ENCODE measurements at regions not wholly inside any gene's neighbourhood (a gene's known extent, or its start where the extent isn't known, plus 50 kb on each side); places are given as distances from the start of the nearest gene placed in this dataset.
"Not testable (repeated sequence)": the region's sequence is repeated elsewhere in the genome, so short reads cannot be mapped to it uniquely, and the experiment has no call there.

DNA sequence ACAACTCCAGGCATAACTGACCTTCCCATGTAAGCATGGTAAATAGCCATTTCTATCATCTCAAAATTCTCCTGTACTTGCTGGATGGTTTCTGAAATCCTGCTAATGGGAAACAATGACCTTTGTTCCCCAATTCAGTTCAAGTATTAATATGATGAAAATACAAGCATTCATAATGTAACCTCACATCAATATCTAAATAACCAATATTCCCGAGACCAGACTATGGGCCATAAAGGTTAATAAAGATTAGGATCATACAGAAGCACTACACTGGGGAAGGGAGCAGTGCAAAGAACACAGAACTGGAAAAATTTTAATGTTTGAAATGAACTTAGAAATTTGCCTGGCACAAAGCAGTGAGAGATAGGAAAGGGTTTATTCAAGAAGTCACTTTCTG lies 151.3 kb upstream of the SETMAR start:
- no peak overlapping the region for H3K4me3 ChIP-seq (ENCODE audit: low read depth, low read length)
- DNase-seq (ENCODE audit: low read depth) = no peak
- TF ChIP-seq, protein P1, sequence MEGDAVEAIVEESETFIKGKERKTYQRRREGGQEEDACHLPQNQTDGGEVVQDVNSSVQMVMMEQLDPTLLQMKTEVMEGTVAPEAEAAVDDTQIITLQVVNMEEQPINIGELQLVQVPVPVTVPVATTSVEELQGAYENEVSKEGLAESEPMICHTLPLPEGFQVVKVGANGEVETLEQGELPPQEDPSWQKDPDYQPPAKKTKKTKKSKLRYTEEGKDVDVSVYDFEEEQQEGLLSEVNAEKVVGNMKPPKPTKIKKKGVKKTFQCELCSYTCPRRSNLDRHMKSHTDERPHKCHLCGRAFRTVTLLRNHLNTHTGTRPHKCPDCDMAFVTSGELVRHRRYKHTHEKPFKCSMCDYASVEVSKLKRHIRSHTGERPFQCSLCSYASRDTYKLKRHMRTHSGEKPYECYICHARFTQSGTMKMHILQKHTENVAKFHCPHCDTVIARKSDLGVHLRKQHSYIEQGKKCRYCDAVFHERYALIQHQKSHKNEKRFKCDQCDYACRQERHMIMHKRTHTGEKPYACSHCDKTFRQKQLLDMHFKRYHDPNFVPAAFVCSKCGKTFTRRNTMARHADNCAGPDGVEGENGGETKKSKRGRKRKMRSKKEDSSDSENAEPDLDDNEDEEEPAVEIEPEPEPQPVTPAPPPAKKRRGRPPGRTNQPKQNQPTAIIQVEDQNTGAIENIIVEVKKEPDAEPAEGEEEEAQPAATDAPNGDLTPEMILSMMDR (IDR thresholded peaks at IDR 0.05; ENCODE audit: control insufficient read depth, extremely low read depth, insufficient read depth) = no peak

DNA sequence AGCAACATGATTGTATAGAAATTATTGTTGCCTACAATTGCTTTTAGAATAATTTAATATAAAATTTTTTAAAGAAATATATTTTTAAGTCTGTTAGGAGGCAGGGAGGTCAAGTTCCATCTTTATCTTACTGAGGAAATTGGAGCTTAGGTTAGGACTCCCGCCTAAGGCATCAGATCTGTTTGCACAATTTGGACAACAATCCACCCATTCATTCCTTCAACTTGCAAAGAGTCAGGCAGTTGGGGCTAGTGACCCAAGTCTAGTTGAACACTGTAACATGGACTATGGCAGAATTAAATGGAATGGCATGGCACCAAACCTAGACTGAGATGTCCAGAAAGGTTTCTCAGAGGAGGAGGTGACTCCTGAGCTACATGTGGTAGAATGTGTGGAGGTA lies 149.4 kb upstream of the SETMAR start:
- no peak overlapping the region for H3K4me3 ChIP-seq (ENCODE audit: low read depth, low read length)
- TF ChIP-seq, protein P1 (IDR thresholded peaks at IDR 0.05; ENCODE audit: control insufficient read depth, extremely low read depth, insufficient read depth) = no peak
- DNase-seq (ENCODE audit: low read depth) = no peak

DNA sequence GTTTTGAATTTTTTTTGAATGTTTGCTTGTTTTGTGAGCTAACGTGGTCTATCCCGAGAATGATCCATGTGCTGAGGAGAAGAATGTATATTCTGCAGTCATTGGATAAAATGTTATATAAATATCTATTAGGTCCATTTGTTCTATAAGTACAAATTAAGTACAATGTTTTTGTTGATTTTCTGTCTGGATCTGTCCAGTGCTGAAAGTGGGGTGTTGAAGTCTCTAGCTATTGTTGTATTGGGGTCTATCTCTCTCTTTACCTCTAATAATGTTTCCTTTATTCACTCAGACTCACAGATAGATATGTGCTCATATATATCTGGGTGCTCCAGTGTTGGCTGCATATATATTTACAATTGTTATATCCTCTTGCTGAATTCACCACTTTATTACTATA lies 144.8 kb upstream of the SETMAR start:
- H3K4me3 ChIP-seq (ENCODE audit: low read depth, low read length) = no peak overlapping the region
- TF ChIP-seq, protein P1 (IDR thresholded peaks at IDR 0.05; ENCODE audit: control insufficient read depth, extremely low read depth, insufficient read depth) = no peak
- no peak for DNase-seq (ENCODE audit: low read depth)

DNA sequence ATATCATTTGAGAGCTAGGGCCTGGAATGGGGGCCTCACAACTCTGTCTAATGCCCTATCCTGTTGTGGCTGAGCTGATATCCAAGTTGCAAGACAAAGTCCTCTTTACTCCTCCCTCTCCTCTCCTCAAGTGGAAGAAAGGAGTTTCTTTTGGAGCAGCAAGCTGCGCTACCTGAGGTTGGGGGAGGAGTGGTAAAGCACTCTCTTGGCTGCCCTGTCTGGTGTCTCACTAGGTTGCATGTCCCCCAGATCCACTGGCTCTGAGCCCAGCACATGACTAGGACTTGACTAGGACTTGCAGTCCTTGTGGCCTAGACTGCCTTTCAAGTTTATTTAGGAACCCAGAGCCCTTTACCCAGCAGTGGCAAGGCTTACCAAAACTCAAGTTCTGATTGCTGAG lies 141.1 kb upstream of the SETMAR start:
- TF ChIP-seq, protein P1 (IDR thresholded peaks at IDR 0.05; ENCODE audit: control insufficient read depth, extremely low read depth, insufficient read depth) = no peak
- DNase-seq (ENCODE audit: low read depth) = no peak

DNA sequence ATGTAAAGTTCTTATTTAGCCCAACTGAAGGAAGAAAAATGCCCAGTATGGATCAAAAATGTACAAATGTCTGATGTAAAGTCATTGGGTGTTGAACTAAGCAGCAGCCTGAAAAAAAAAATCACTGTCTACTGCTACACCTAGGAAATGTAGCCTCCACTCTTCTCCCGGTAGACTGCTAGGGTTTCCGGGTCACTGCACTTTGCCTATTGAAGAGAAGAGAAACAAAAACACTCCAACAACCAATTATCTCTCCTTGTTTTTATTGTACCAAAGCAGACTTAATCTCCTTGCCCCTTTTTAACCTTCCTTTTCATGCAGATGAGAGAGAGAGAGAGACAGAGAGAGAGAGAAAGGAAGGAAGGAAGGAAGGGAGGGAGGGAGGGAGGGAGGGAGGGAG lies 140.2 kb upstream of the SETMAR start:
- DNase-seq (ENCODE audit: low read depth) = no peak
- TF ChIP-seq, protein P1 (IDR thresholded peaks at IDR 0.05; ENCODE audit: control insufficient read depth, extremely low read depth, insufficient read depth) = no peak
- no peak overlapping the region for H3K4me3 ChIP-seq (ENCODE audit: low read depth, low read length)

More for the DNA sequence above, 141.1 kb upstream of the SETMAR start:
- H3K4me3 ChIP-seq (ENCODE audit: low read depth, low read length) = no peak overlapping the region

DNA sequence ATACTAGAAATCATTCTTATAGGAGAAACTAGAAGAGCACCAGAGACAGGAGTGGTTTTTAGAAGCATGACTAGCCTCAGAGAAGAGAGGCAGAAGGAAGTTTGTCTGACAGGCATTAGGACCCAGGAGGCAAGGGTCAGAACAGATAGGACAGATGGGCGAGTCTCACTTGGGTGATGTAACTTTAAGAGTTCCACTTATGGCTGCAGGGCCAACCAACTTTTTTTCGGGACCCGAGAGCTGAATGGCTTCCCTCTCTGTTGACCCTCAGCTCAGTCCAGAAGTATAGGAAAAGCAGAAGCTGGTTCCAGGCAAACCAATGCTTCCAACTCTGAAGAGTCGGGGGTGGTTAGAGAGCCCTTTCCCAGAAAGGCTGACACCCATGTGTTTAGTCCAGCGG lies 136.6 kb upstream of the SETMAR start:
- no peak for DNase-seq (ENCODE audit: low read depth)
- TF ChIP-seq, protein P1 (IDR thresholded peaks at IDR 0.05; ENCODE audit: control insufficient read depth, extremely low read depth, insufficient read depth) = no peak
- H3K4me3 ChIP-seq (ENCODE audit: low read depth, low read length) = no peak overlapping the region

DNA sequence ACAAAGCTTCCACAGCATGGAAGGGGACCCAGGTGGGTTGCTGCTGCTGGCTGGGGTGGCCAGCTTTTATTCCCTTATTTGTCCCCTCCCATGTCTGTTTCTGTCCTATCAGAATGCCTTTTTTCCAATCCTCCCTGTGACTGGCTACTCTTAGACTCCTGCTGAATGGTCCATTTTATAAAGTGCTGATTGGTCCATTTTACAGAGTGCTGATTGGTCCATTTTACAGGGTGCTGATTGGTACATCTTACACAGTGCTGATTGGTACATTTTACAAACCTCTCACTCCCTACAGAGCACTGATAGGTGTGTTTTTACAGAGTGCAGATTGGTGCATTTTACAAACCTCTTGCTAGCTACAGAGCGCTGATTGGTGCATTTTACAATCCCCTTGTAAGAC lies 135.9 kb upstream of the SETMAR start:
- not testable (repeated sequence) for DNase-seq (ENCODE audit: low read depth)

More for the DNA sequence above, 135.9 kb upstream of the SETMAR start:
- H3K4me3 ChIP-seq (ENCODE audit: low read depth, low read length) = not testable (repeated sequence)
